ENCODE measurements at regions not wholly inside any gene's neighbourhood (a gene's known extent, or its start where the extent isn't known, plus 50 kb on each side); places are given as distances from the start of the nearest gene placed in this dataset.

GRCh38 chr6:132213191-132213590 lies 188.1 kb downstream of the MOXD1 start:
- Histone ChIP-seq H3K4me2 (ENCODE audit: low read length) (no peak overlapping the region), H3K9me2 (ENCODE audit: insufficient read depth) (no peaks in the 10 kb centered on the region), H3K9me3 (ENCODE audit: control insufficient read depth in 1 of 2, insufficient read depth in 1 of 2, low read depth in 1 of 2, low read length in 2 of 2) (no peaks in the 10 kb centered on the region), H3K27ac (ENCODE audit: low read depth, low read length) (no peak overlapping the region), H3K79me2 (ENCODE audit: insufficient read depth, low read length) (no peaks in the 10 kb centered on the region), H2AFZ (ENCODE audit: low read depth, low read length, poor library complexity, severe bottlenecking) (no peak overlapping the region), H3K4me3 (replicated peaks in 1 of 2; ENCODE audit: low read depth in 1 of 2, low read length in 2 of 2) (no peak overlapping the region), H3K27me3 (ENCODE audit: insufficient read depth, low read length) (no peaks in the 10 kb centered on the region), H4K20me1 (ENCODE audit: insufficient read depth) (no peaks in the 10 kb centered on the region), H3K9ac (ENCODE audit: low read length) (no peak overlapping the region), H3K36me3 (ENCODE audit: control insufficient read depth in 1 of 2, insufficient read depth in 2 of 2, low read length in 2 of 2) (no peaks in the 10 kb centered on the region), H3K4me1 (ENCODE audit: control insufficient read depth in 1 of 2, insufficient read depth in 2 of 2, low read length in 2 of 2) (peaks cover 0 to 7% of the 10 kb centered on the region in 2 experiments; a peak in 2 of 4 replicates)
- ChIA-PET CTCF (no interaction called here), POLR2A (interaction anchor here (0.7 kb wide), 1 partner anchor 8 kb away, joined by 3 read pairs; no protein-coding TSS in a partner anchor), RAD21 (ENCODE audit: low non-redundant PET in 1 of 2, low total read pairs in 2 of 2, uncharacterized antibody in 2 of 2, unreplicated experiment in 2 of 2) (no interaction called here)
- no peak for TF ChIP-seq ZNF274 (IDR thresholded peaks at IDR 0.05; ENCODE audit: low read depth, low read length)
- no peak for TF ChIP-seq POLR2A (IDR thresholded peaks at IDR 0.05; ENCODE audit: borderline replicate concordance, extremely low read depth, insufficient read depth, insufficient read length)
- no peak for TF ChIP-seq RAD21 (IDR thresholded peaks at IDR 0.05; ENCODE audit: low read depth)
- TF ChIP-seq ZFX (IDR thresholded peaks at IDR 0.05) = no peak
- TF ChIP-seq POLR2AphosphoS5 (IDR thresholded peaks at IDR 0.05; ENCODE audit: low read depth, low read length) = no peak
- TF ChIP-seq CEBPB (IDR thresholded peaks at IDR 0.05; ENCODE audit: low read depth) = no peak
- no peak for TF ChIP-seq TCF7L2 (IDR thresholded peaks at IDR 0.05; ENCODE audit: borderline replicate concordance, extremely low read depth, insufficient read depth, insufficient read length)
- no peak for TF ChIP-seq SP1 (IDR thresholded peaks at IDR 0.05; ENCODE audit: low read depth)
- TF ChIP-seq ATF3 (IDR thresholded peaks at IDR 0.05) = no peak
- no peak for TF ChIP-seq CBX3 (IDR thresholded peaks at IDR 0.05; ENCODE audit: low read depth)
- no peak for TF ChIP-seq CTCF (IDR thresholded peaks at IDR 0.05 in 2 of 3, conservative IDR thresholded peaks at IDR 0.05 in 1 of 3; ENCODE audit: borderline replicate concordance in 1 of 3, insufficient read depth in 1 of 3, low read depth in 2 of 3, low read length in 2 of 3)
- TF ChIP-seq SRF (IDR thresholded peaks at IDR 0.05; ENCODE audit: low read depth) = no peak
- intact Hi-C loops (cut with micrococcal nuclease) = loop anchor here (10.0 kb wide), 1 partner anchor 518 kb away; no protein-coding TSS in a partner anchor
- DNase-seq (ENCODE audit: low read depth, low spot score) (no peak), ATAC-seq (no peak)
- no TSS peak for BruUV-seq (replicated peaks)

Measured in HCT116 (cell line).